ENCODE measurements at regions not wholly inside any gene's neighbourhood (a gene's known extent, or its start where the extent isn't known, plus 50 kb on each side); places are given as distances from the start of the nearest gene placed in this dataset.

DNA sequence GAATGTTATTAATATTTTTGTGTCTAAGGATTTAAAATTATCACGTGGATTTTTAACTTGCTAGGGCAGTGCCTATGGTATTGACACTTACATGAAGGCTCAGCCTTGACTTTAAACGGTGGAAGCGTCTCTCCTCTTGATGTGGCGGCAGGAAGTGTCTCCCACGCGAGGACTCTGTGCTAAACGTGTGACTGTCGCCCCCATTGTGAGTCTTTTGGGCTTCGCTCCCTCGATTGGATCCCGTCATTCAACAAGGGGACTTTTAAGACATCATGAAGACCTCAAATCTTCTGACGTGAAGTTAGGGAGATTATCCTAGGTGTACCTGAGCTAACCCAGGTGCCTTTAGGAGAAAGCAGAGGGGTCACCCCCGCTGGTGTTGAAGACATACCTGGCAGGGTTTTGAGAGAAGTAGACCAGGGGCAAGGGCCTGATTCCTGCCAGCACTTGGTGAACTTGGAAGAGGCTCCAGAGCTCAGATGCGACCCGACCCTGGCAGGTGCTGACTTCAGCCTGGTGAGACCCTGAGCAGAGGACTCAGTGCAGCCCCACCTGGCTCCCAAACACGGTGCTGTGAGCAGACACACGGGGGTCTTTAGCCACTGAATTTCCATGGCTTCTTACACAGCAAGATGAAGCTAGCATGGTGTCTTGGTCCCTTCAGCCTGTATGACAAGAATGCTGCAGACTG is 55.7 kb upstream of the IRX4 start:
- Mint-ChIP-seq H3K27ac (no peak overlapping the region), H3K4me3 (no peak overlapping the region), H3K36me3 (no peaks in the 10 kb centered on the region), H3K9me3 (peaks cover 0 to 4% (median 0%) of the 10 kb centered on the region in 8 donors), H3K4me1 (no peaks in the 10 kb centered on the region), H3K27me3 (peaks cover 13 to 22% of the 10 kb centered on the region in 2 donors)
- POLR2A ChIA-PET (ENCODE audit: partially characterized antibody), result no interaction called here
- Histone ChIP-seq H3K27ac (ENCODE audit: low read depth, low read length) (no peak overlapping the region), H3K36me3 (ENCODE audit: insufficient read depth, low read length) (no peaks in the 10 kb centered on the region), H3K9me3 (ENCODE audit: control insufficient read depth in 1 of 2, low read length in 2 of 2) (no peaks in the 10 kb centered on the region), H3K4me3 (ENCODE audit: low read length in 2 of 2) (no peak overlapping the region), H3K27me3 (ENCODE audit: insufficient read depth, low read length) (no peaks in the 10 kb centered on the region), H3K4me1 (ENCODE audit: insufficient read depth, low read length) (no peaks in the 10 kb centered on the region)
- intact Hi-C loops (cut with micrococcal nuclease), result no loop called here
- CTCF ChIA-PET (ENCODE audit: partially characterized antibody), result no interaction called here
- DNase-seq, result no peak

DNA sequence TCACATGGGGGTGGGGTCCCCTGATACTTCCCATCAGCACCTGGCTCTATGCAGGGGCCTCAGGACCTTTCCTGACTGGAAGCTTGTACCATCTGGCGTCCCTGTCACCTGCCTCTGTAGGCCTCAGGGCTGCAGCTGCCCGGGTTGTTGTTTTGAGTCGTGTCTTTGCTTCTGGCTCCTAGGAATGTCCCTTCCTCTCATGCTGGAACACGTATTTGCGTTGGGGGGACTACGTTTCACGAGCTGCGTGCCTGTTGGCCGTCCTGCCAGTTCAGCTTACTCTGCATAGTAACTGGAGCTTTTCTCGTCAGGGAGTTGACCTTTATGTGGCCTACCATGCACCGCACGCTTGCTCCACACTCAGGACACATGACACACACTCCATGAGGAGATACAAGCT is 54.9 kb upstream of the IRX4 start:
- Mint-ChIP-seq H3K4me1 (no peaks in the 10 kb centered on the region), H3K36me3 (no peaks in the 10 kb centered on the region), H3K27ac (no peak overlapping the region), H3K4me3 (no peak overlapping the region), H3K27me3 (peaks cover 13 to 23% of the 10 kb centered on the region in 2 donors), H3K9me3 (peaks cover 0 to 2% (median 0%) of the 10 kb centered on the region in 8 donors)
- no peak overlapping the region for H3K27ac ChIP-seq (ENCODE audit: low read depth, low read length)
- no peaks in the 10 kb centered on the region for H3K36me3 ChIP-seq (ENCODE audit: insufficient read depth, low read length)
- H3K9me3 ChIP-seq (ENCODE audit: control insufficient read depth in 1 of 2, low read length in 2 of 2), result no peaks in the 10 kb centered on the region
- intact Hi-C loops (cut with micrococcal nuclease), result no loop called here
- no peaks in the 10 kb centered on the region for H3K27me3 ChIP-seq (ENCODE audit: insufficient read depth, low read length)
- H3K4me1 ChIP-seq (ENCODE audit: insufficient read depth, low read length), result no peaks in the 10 kb centered on the region
- ChIA-PET CTCF (ENCODE audit: partially characterized antibody) (no interaction called here), POLR2A (ENCODE audit: partially characterized antibody) (no interaction called here)
- H3K4me3 ChIP-seq (ENCODE audit: low read length in 2 of 2), result no peak overlapping the region
- DNase-seq, result no peak

DNA sequence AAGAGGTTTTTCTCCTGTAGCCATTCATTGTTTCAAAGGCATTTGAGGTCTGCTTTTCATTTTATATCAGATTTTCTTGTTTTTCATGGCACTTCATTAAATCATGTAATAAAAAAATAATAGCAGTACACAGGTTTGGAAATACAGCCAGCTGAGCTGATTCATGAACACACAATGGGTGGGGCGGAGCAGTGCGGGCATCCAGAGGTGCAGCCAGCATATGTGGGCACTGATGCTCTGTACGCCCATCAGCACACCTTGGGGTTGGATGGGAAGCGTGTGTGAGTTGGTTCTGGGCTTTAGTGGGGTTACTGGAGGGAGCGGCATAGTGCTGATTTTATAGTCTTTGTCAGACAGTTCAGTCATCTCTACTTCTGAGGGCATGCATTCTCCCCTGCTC is 54.2 kb upstream of the IRX4 start:
- H3K36me3 Mint-ChIP-seq, result no peaks in the 10 kb centered on the region
- DNase-seq, result no peak
- no peaks in the 10 kb centered on the region for H3K36me3 ChIP-seq (ENCODE audit: insufficient read depth, low read length)
- CTCF ChIA-PET (ENCODE audit: partially characterized antibody), result no interaction called here
- no peaks in the 10 kb centered on the region for H3K4me1 ChIP-seq (ENCODE audit: insufficient read depth, low read length)
- H3K9me3 Mint-ChIP-seq, result no peaks in the 10 kb centered on the region
- no peaks in the 10 kb centered on the region for H3K27me3 ChIP-seq (ENCODE audit: insufficient read depth, low read length)
- H3K4me3 Mint-ChIP-seq, result no peak overlapping the region
- H3K27ac ChIP-seq (ENCODE audit: low read depth, low read length), result no peak overlapping the region
- intact Hi-C loops (cut with micrococcal nuclease), result no loop called here
- no peaks in the 10 kb centered on the region for H3K9me3 ChIP-seq (ENCODE audit: control insufficient read depth in 1 of 2, low read length in 2 of 2)
- H3K27me3 Mint-ChIP-seq, result peaks cover 15 to 22% of the 10 kb centered on the region in 2 donors
- H3K4me1 Mint-ChIP-seq, result peaks cover 0 to under 1% (median under 1%) of the 10 kb centered on the region in 4 donors
- no peak overlapping the region for H3K27ac Mint-ChIP-seq
- no peak overlapping the region for H3K4me3 ChIP-seq (ENCODE audit: low read length in 2 of 2)
- POLR2A ChIA-PET (ENCODE audit: partially characterized antibody), result no interaction called here

DNA sequence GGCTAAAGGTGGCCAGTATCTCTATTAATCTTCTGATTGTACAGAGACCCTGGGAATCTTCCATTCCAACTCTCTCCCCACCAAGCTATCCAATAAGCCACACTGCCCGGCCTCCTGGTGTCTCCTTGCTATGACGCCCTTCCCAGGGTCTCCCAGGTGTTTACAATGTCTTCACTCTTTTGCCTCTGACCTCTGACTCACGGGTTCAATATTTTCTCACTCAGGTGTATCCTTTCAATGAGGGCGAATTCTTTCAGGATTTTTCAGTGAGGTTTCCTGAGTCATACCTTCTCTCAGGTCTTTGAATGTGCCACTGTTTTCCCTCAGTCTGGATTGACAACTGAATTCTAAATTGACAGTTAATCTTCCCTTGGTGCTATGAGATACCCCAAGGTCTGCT is 53.7 kb upstream of the IRX4 start:
- no peak overlapping the region for H3K4me3 Mint-ChIP-seq
- no peaks in the 10 kb centered on the region for H3K9me3 ChIP-seq (ENCODE audit: control insufficient read depth in 1 of 2, low read length in 2 of 2)
- H3K27ac Mint-ChIP-seq, result no peak overlapping the region
- intact Hi-C loops (cut with micrococcal nuclease), result no loop called here
- H3K27me3 Mint-ChIP-seq, result peaks cover 16 to 22% of the 10 kb centered on the region in 2 donors
- ChIA-PET POLR2A (ENCODE audit: partially characterized antibody) (interaction anchor here (0.6 kb wide), 1 partner anchor 106 kb away, joined by 4 read pairs; no protein-coding TSS in a partner anchor), CTCF (ENCODE audit: partially characterized antibody) (no interaction called here)
- H3K27ac ChIP-seq (ENCODE audit: low read depth, low read length), result no peak overlapping the region
- no peaks in the 10 kb centered on the region for H3K4me1 ChIP-seq (ENCODE audit: insufficient read depth, low read length)
- H3K4me3 ChIP-seq (ENCODE audit: low read length in 2 of 2), result no peak overlapping the region
- H3K36me3 ChIP-seq (ENCODE audit: insufficient read depth, low read length), result no peaks in the 10 kb centered on the region
- no peaks in the 10 kb centered on the region for H3K36me3 Mint-ChIP-seq
- H3K4me1 Mint-ChIP-seq, result peaks cover 0 to 3% (median under 1%) of the 10 kb centered on the region in 4 donors
- no peak for DNase-seq
- no peaks in the 10 kb centered on the region for H3K9me3 Mint-ChIP-seq
- no peaks in the 10 kb centered on the region for H3K27me3 ChIP-seq (ENCODE audit: insufficient read depth, low read length)

DNA sequence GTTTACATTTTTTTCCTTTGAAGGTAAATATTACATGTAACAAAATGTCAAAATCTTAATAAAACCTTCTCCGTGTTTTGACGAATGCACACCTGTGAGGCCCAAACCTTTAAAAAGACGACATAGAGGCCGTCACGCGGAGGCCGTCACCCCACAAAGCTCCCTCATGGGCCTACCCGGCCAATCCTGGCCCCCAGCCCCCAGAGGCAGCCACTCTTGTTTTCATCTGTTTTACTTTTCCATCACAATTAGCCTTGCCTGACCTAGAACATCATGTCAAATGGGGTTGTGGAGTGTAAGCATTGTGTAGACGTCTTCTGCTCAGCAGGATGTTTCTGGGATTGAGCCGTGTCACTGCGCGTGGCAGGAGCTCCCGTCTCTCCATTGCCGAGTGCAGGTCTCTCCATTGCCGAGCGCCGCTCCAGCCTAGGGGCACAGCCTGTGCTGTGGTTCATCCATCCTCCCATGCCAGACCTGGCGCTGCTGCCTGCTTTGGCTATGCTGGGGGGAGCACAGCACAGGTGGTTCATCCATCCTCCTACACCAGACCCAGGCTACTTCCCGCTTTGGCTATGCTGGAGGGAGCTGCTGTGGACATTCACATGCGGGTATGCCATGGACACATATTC is 52.2 kb upstream of the IRX4 start:
- Mint-ChIP-seq H3K27me3 (peaks cover 16 to 19% of the 10 kb centered on the region in 2 donors), H3K4me3 (no peak overlapping the region), H3K36me3 (no peaks in the 10 kb centered on the region), H3K9me3 (no peaks in the 10 kb centered on the region), H3K27ac (no peak overlapping the region), H3K4me1 (peaks cover 0 to 3% (median under 1%) of the 10 kb centered on the region in 4 donors)
- H3K36me3 ChIP-seq (ENCODE audit: insufficient read depth, low read length), result no peaks in the 10 kb centered on the region
- no peak overlapping the region for H3K4me3 ChIP-seq (ENCODE audit: low read length in 2 of 2)
- intact Hi-C loops (cut with micrococcal nuclease), result no loop called here
- no peak for DNase-seq
- ChIA-PET CTCF (ENCODE audit: partially characterized antibody) (no interaction called here), POLR2A (ENCODE audit: partially characterized antibody) (no interaction called here)
- H3K9me3 ChIP-seq (ENCODE audit: control insufficient read depth in 1 of 2, low read length in 2 of 2), result no peaks in the 10 kb centered on the region
- no peaks in the 10 kb centered on the region for H3K4me1 ChIP-seq (ENCODE audit: insufficient read depth, low read length)
- no peak overlapping the region for H3K27ac ChIP-seq (ENCODE audit: low read depth, low read length)
- no peaks in the 10 kb centered on the region for H3K27me3 ChIP-seq (ENCODE audit: insufficient read depth, low read length)

DNA sequence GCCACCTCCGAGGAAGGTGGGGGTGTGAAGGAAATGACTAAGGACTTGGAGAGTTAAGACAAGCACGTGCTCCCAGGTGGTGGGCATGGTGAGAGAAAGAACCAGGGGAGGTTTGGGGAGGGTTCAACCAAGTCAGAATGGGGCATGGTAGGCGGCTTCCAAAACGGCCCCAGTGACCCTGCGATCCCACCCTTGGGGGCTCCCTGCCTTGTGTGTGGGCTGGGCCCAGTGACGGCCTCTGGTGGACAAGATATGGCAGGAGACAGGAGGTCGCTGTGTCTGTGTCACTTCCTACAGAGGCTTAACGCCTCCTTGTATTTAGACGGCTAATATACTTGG is 51.3 kb upstream of the IRX4 start:
- H3K4me1 ChIP-seq (ENCODE audit: insufficient read depth, low read length), result no peaks in the 10 kb centered on the region
- H3K27ac Mint-ChIP-seq, result no peak overlapping the region
- intact Hi-C loops (cut with micrococcal nuclease), result no loop called here
- H3K27ac ChIP-seq (ENCODE audit: low read depth, low read length), result no peak overlapping the region
- no peaks in the 10 kb centered on the region for H3K9me3 Mint-ChIP-seq
- H3K36me3 Mint-ChIP-seq, result no peaks in the 10 kb centered on the region
- DNase-seq, result no peak
- H3K36me3 ChIP-seq (ENCODE audit: insufficient read depth, low read length), result no peaks in the 10 kb centered on the region
- no peak overlapping the region for H3K4me3 ChIP-seq (ENCODE audit: low read length in 2 of 2)
- POLR2A ChIA-PET (ENCODE audit: partially characterized antibody), result no interaction called here
- H3K27me3 Mint-ChIP-seq, result peaks cover 16% of the 10 kb centered on the region in 2 donors
- CTCF ChIA-PET (ENCODE audit: partially characterized antibody), result no interaction called here
- H3K27me3 ChIP-seq (ENCODE audit: insufficient read depth, low read length), result no peaks in the 10 kb centered on the region
- no peaks in the 10 kb centered on the region for H3K9me3 ChIP-seq (ENCODE audit: control insufficient read depth in 1 of 2, low read length in 2 of 2)
- H3K4me1 Mint-ChIP-seq, result peaks cover 0 to 3% (median under 1%) of the 10 kb centered on the region in 4 donors
- H3K4me3 Mint-ChIP-seq, result no peak overlapping the region

DNA sequence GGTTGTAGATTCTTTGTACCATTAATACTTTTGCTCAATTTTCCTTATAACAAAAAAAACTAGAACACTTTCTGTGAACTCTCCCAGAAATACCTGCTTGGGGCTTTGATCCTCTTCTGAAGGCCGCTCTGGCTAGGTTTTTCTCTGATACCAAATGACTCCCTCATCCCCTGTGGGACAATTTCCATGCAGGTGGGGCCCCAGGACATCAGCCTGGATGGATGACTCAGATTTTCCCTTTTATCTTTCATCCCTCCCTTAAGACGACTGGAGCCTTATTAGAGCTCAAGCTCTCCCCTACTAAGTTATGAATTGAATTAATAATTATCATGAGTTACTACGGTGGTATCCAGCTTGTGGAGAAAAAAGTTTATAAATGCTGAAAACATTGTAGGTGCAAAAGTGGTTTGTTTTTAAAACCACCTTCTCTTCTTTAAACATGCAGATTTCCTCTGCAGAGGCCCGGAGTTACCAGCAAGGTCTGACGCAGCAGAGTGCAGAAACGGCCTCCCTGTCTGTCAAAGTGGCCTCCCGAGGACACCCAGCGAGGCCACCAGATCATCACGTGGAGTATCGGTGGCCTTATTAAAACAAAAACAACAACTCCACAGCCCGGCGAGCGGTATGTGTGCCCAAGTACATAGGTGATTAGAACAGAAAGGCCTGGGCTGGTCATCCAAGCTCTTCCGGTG is 50.8 kb upstream of the IRX4 start:
- Histone ChIP-seq H3K4me3 (ENCODE audit: low read length in 2 of 2) (no peak overlapping the region), H3K27ac (ENCODE audit: low read depth, low read length) (no peak overlapping the region), H3K36me3 (ENCODE audit: insufficient read depth, low read length) (no peaks in the 10 kb centered on the region), H3K9me3 (ENCODE audit: control insufficient read depth in 1 of 2, low read length in 2 of 2) (no peaks in the 10 kb centered on the region), H3K4me1 (ENCODE audit: insufficient read depth, low read length) (no peaks in the 10 kb centered on the region), H3K27me3 (ENCODE audit: insufficient read depth, low read length) (no peaks in the 10 kb centered on the region)
- POLR2A ChIA-PET (ENCODE audit: partially characterized antibody), result no interaction called here
- H3K27ac Mint-ChIP-seq, result no peak overlapping the region
- intact Hi-C loops (cut with micrococcal nuclease), result no loop called here
- no peak overlapping the region for H3K4me3 Mint-ChIP-seq
- H3K4me1 Mint-ChIP-seq, result peaks cover 0 to 3% (median under 1%) of the 10 kb centered on the region in 4 donors
- peaks cover 16% of the 10 kb centered on the region in 2 donors for H3K27me3 Mint-ChIP-seq
- CTCF ChIA-PET (ENCODE audit: partially characterized antibody), result no interaction called here
- no peaks in the 10 kb centered on the region for H3K9me3 Mint-ChIP-seq
- DNase-seq, result no peak
- no peaks in the 10 kb centered on the region for H3K36me3 Mint-ChIP-seq

All from CD4-positive, alpha-beta memory T cell (primary cell).